PC-9 (cell line): ENCODE measurements at regions not wholly inside any gene's neighbourhood (a gene's known extent, or its start where the extent isn't known, plus 50 kb on each side); places are given as distances from the start of the nearest gene placed in this dataset.

Experiments
- BruUV-seq: library from RNA; stranded (reverse); fragments of 400-500 nt; replicated peaks from 2 replicates; lab custom pipeline; 2021; lab: Mats Ljungman, UMichigan
- CTCF ChIA-PET: fragments of 300-600 bp; sonication (Branson Sonifier 250); formaldehyde crosslinking; loops from one replicate; lab custom pipeline; 2022; ENCODE audit warnings: antibody characterized with exemption; lab: Charles Lee
- POLR2A ChIA-PET: fragments of 300-600 bp; sonication (Branson Sonifier 250); formaldehyde crosslinking; loops from one replicate; lab custom pipeline; 2022; ENCODE audit warnings: antibody characterized with exemption; ENCODE audit not compliant: unreplicated experiment; lab: Charles Lee
- DNase-seq, 2 experiments: peaks; one replicate each; pipeline versions ENCODE4 v3.0.0 to v3.0.0-alpha.2; 2015 to 2022; ENCODE audit warnings: mixed read lengths in 1 of 2
- H2AFZ ChIP-seq: fragments of 200-600 bp; sonication (generic); 2 replicates; pipeline ENCODE4 v1.8.1; 2017; ENCODE audit warnings: antibody characterized with exemption
- H3F3A ChIP-seq: fragments of 200-600 bp; sonication (generic); 2 replicates; pipeline ENCODE4 v1.8.1; 2017; ENCODE audit warnings: antibody characterized with exemption, mild to moderate bottlenecking, low read depth; ENCODE audit not compliant: insufficient read depth
- H3K27ac ChIP-seq: fragments of 200-600 bp; sonication (generic); 2 replicates; pipeline ENCODE4 v1.6.1; 2016; ENCODE audit warnings: mixed run types
- H3K27me3 ChIP-seq: fragments of 200-600 bp; sonication (generic); 2 replicates; pipeline ENCODE4 v1.6.1; 2016; ENCODE audit warnings: low read depth, mixed run types; ENCODE audit not compliant: insufficient read depth
- H3K36me3 ChIP-seq: fragments of 200-600 bp; sonication (generic); 2 replicates; pipeline ENCODE4 v1.6.1; 2016; ENCODE audit warnings: low read depth, mixed run types
- H3K4me1 ChIP-seq: fragments of 200-600 bp; sonication (generic); replicated peaks from 2 replicates; pipeline ENCODE4 v1.6.1; 2016; ENCODE audit warnings: mixed run types; ENCODE audit not compliant: insufficient read depth
- H3K4me2 ChIP-seq: fragments of 200-600 bp; sonication (generic); 2 replicates; pipeline ENCODE4 v1.6.1; 2017; ENCODE audit warnings: mixed run types
- H3K4me3 ChIP-seq: fragments of 200-600 bp; sonication (generic); 2 replicates; pipeline ENCODE4 v1.6.1; 2016; ENCODE audit warnings: mixed run types
- H3K79me2 ChIP-seq: fragments of 200-600 bp; sonication (generic); 2 replicates; pipeline ENCODE4 v1.6.1; 2017; ENCODE audit warnings: low read depth, mixed run types
- H3K9me2 ChIP-seq: fragments of 200-600 bp; sonication (generic); 2 replicates; pipeline ENCODE4 v1.8.1; 2017; ENCODE audit warnings: mild to moderate bottlenecking; ENCODE audit not compliant: insufficient read depth
- H3K9me3 ChIP-seq: fragments of 200-600 bp; sonication (generic); 2 replicates; pipeline ENCODE4 v1.8.1; 2016; ENCODE audit warnings: low read depth; ENCODE audit not compliant: insufficient read depth
- H4K20me1 ChIP-seq: fragments of 200-600 bp; sonication (generic); 2 replicates; pipeline ENCODE4 v1.8.1; 2017; ENCODE audit not compliant: insufficient read depth
- EZH2 ChIP-seq: fragments of 200-600 bp; sonication (generic); IDR thresholded peaks from 2 replicates; pipeline ENCODE4 v1.8.0; 2017; ENCODE audit warnings: antibody characterized with exemption, low read depth
- intact Hi-C: fragments of 100-400 bp; cut with micrococcal nuclease; formaldehyde crosslinking; loops from one replicate; pipeline ENCODE4 v1.10.0; 2022; ENCODE audit not compliant: unreplicated experiment
- TF ChIP-seq, protein P1 (sequence below): fragments of 200-600 bp; sonication (generic); conservative IDR thresholded peaks from 2 replicates; pipeline ENCODE4 v1.6.1; 2017; ENCODE audit warnings: mixed run types, antibody characterized with exemption, mild to moderate bottlenecking, moderate library complexity

DNA sequence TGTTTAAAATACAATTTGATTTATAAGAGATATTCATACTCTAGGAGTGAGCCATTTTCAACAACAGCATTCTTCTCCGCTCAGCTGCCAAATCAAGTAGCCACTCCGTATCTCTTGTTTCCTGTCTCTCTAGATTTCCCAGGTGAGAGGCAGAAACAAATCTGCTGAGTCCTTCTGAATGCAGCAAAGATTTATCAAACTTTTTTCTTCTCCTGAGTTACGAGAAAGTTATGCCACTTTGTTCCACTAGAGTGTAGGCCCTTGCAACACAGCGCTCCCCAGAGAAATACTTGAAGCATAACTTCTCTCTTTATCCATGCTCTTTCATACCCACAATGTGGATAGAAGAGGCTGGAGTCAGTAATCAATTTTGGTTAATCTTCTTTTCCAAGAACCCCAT is 1960.8 kb downstream of the OLFM4 start:
- Histone ChIP-seq H3K4me2 (no peak overlapping the region), H3K27me3 (no peaks in the 10 kb centered on the region), H3F3A (no peaks in the 10 kb centered on the region), H3K9me3 (no peaks in the 10 kb centered on the region), H3K27ac (no peak overlapping the region), H3K4me1 (no peaks in the 10 kb centered on the region), H2AFZ (no peak overlapping the region), H4K20me1 (no peaks in the 10 kb centered on the region), H3K36me3 (no peaks in the 10 kb centered on the region), H3K9me2 (no peaks in the 10 kb centered on the region), H3K79me2 (no peaks in the 10 kb centered on the region), H3K4me3 (no peak overlapping the region)
- no TSS peak for BruUV-seq
- TF ChIP-seq, protein P1, sequence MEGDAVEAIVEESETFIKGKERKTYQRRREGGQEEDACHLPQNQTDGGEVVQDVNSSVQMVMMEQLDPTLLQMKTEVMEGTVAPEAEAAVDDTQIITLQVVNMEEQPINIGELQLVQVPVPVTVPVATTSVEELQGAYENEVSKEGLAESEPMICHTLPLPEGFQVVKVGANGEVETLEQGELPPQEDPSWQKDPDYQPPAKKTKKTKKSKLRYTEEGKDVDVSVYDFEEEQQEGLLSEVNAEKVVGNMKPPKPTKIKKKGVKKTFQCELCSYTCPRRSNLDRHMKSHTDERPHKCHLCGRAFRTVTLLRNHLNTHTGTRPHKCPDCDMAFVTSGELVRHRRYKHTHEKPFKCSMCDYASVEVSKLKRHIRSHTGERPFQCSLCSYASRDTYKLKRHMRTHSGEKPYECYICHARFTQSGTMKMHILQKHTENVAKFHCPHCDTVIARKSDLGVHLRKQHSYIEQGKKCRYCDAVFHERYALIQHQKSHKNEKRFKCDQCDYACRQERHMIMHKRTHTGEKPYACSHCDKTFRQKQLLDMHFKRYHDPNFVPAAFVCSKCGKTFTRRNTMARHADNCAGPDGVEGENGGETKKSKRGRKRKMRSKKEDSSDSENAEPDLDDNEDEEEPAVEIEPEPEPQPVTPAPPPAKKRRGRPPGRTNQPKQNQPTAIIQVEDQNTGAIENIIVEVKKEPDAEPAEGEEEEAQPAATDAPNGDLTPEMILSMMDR = no peak
- TF ChIP-seq EZH2 = no peak
- ChIA-PET CTCF (no interaction called here), POLR2A (no interaction called here)
- no peak for DNase-seq
- intact Hi-C loops = no loop called here

GRCh38 chr13:54999399-54999907 is 1970.8 kb downstream of the OLFM4 start:
- Histone ChIP-seq H3K27me3 (no peaks in the 10 kb centered on the region), H3K4me2 (no peak overlapping the region), H3K27ac (no peak overlapping the region), H3K36me3 (no peaks in the 10 kb centered on the region), H3K9me2 (no peaks in the 10 kb centered on the region), H3K9me3 (no peaks in the 10 kb centered on the region), H3K4me1 (no peaks in the 10 kb centered on the region), H4K20me1 (no peaks in the 10 kb centered on the region), H2AFZ (no peak overlapping the region), H3K79me2 (no peaks in the 10 kb centered on the region), H3K4me3 (no peak overlapping the region), H3F3A (no peaks in the 10 kb centered on the region)
- POLR2A ChIA-PET = no interaction called here
- TF ChIP-seq EZH2 = no peak
- TF ChIP-seq, protein P1 = no peak
- CTCF ChIA-PET = no interaction called here
- BruUV-seq = no TSS peak
- intact Hi-C loops = no loop called here
- no peak for DNase-seq

GRCh38 chr13:55000043-55000442 is 1971.4 kb downstream of the OLFM4 start:
- ChIA-PET POLR2A (no interaction called here), CTCF (no interaction called here)
- no peaks in the 10 kb centered on the region for H3K9me2 ChIP-seq

More at GRCh38 chr13:55000043-55000442, 1971.4 kb downstream of the OLFM4 start:
- Histone ChIP-seq H3K4me1 (no peaks in the 10 kb centered on the region), H3K9me3 (no peaks in the 10 kb centered on the region), H3K27me3 (no peaks in the 10 kb centered on the region), H3K4me2 (no peak overlapping the region), H3K4me3 (no peak overlapping the region), H4K20me1 (no peaks in the 10 kb centered on the region), H3K36me3 (no peaks in the 10 kb centered on the region), H3K27ac (no peak overlapping the region), H2AFZ (no peak overlapping the region), H3F3A (no peaks in the 10 kb centered on the region), H3K79me2 (no peaks in the 10 kb centered on the region)
- no peak for DNase-seq
- TF ChIP-seq EZH2 = no peak
- TF ChIP-seq, protein P1 = no peak
- intact Hi-C loops = no loop called here
- BruUV-seq = no TSS peak
